ENCODE measurements at regions not wholly inside any gene's neighbourhood (a gene's known extent, or its start where the extent isn't known, plus 50 kb on each side); places are given as distances from the start of the nearest gene placed in this dataset.

- TF ChIP-seq EZH2 (IDR thresholded peaks at IDR 0.05; ENCODE audit: borderline replicate concordance, low read depth, low read length, severe bottlenecking) (no peak), CTCF (IDR thresholded peaks at IDR 0.05; ENCODE audit: borderline replicate concordance, extremely low read depth, low read length, poor library complexity, severe bottlenecking) (no peak)
Observed at GRCh38 chr18:78422336-78422735, 557.3 kb upstream of the SALL3 start.

Data from DND-41 (cell line).